ENCODE measurements at regions not wholly inside any gene's neighbourhood (a gene's known extent, or its start where the extent isn't known, plus 50 kb on each side); places are given as distances from the start of the nearest gene placed in this dataset.
"Not testable (repeated sequence)": the region's sequence is repeated elsewhere in the genome, so short reads cannot be mapped to it uniquely, and the experiment has no call there.

DNA sequence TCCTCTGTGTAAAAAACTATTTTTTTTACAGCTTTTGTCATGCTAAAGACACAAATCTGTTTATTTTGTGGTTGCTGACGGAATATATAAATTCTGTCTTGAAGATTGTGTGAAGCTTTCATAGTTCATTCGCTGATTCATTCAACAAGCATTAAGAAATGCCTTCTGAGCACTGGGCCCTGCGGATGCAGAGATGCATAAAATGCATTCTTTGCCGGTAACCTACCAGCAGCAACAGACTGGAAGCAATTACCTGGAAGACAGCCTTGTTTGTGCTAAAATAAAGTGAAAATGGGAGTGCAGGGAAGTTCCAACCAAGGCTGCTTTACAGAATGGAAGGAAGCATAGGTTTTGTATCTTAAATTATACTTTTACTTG lies 119.7 kb downstream of the PMAIP1 start:
- POLR2A ChIA-PET (ENCODE audit: low non-redundant PET), result no interaction called here
- TF ChIP-seq, protein P1, sequence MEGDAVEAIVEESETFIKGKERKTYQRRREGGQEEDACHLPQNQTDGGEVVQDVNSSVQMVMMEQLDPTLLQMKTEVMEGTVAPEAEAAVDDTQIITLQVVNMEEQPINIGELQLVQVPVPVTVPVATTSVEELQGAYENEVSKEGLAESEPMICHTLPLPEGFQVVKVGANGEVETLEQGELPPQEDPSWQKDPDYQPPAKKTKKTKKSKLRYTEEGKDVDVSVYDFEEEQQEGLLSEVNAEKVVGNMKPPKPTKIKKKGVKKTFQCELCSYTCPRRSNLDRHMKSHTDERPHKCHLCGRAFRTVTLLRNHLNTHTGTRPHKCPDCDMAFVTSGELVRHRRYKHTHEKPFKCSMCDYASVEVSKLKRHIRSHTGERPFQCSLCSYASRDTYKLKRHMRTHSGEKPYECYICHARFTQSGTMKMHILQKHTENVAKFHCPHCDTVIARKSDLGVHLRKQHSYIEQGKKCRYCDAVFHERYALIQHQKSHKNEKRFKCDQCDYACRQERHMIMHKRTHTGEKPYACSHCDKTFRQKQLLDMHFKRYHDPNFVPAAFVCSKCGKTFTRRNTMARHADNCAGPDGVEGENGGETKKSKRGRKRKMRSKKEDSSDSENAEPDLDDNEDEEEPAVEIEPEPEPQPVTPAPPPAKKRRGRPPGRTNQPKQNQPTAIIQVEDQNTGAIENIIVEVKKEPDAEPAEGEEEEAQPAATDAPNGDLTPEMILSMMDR (conservative IDR thresholded peaks at IDR 0.05; ENCODE audit: low read depth), result no peak
- DNase-seq (ENCODE audit: low spot score), result peak; percentile 11
- H3K27ac ChIP-seq, result no peak overlapping the region
- CTCF ChIA-PET, result no interaction called here

GRCh38 chr18:60018618-60019462 lies 119.0 kb downstream of the PMAIP1 start:
- TF ChIP-seq, protein P1 (conservative IDR thresholded peaks at IDR 0.05; ENCODE audit: low read depth), result no peak
- CTCF ChIA-PET, result no interaction called here
- POLR2A ChIA-PET (ENCODE audit: low non-redundant PET), result no interaction called here
- DNase-seq (ENCODE audit: low spot score), result peak; percentile 5
- no peak overlapping the region for H3K27ac ChIP-seq

DNA sequence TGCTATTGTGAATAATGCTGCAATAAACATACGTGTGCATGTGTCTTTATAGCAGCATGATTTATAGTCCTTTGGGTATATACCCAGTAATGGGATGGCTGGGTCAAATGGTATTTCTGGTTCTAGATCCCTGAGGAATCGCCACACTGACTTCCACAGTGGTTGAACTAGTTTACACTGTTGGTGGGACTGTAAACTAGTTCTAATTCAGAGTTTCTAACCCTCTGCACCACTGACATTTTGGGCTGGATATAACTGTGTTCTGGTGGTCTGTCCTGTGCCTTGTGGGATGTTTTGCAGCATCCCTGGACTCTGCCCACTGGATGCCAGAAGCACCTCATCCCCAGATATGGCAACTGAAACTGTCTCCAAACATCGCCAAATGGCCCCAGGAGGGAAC lies 118.3 kb downstream of the PMAIP1 start:
- DNase-seq (ENCODE audit: low spot score); H3K27ac ChIP-seq; CTCF ChIA-PET; POLR2A ChIA-PET (ENCODE audit: low non-redundant PET): not testable (repeated sequence)

DNA sequence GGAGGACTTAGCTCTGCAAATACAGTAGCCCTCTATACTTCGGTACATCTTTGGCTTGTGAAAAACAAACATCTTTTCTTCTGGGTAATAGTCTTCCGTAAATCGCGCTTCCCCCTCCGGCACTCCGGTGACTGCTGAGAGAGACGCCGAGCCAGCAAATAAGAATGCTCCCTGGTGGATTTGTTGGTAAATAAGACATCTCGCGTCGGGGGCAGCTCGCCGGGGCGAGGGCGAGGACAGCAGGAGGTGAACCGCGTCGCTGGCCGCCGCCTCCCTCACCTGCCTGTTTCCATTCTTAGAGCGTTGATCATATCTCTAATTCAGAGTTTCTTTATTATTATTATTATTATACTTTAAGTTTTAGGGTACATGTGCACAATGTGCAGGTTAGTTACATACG lies 117.6 kb downstream of the PMAIP1 start:
- CTCF ChIA-PET, result no interaction called here
- no peak for DNase-seq (ENCODE audit: low spot score)
- POLR2A ChIA-PET (ENCODE audit: low non-redundant PET), result no interaction called here
- TF ChIP-seq, protein P1 (conservative IDR thresholded peaks at IDR 0.05; ENCODE audit: low read depth), result no peak
- H3K27ac ChIP-seq, result no peak overlapping the region

DNA sequence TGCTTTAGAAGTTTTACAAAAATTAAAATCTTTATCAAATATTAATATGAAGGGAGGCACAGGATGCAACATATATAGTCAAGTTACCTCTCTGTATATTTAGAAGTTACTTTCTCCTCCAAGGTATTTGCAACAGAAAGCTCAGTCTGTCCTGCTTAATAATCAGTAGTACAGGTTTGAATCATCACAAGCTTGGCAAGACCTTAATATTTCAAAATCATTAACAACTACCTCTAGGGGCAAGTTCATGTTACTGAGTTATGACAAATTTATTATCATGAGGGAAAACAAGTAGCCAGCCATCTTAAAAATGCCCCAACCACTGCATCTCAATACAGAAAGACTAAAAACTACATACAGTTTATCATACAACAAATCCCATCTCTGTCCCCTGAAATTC lies 116.0 kb downstream of the PMAIP1 start:
- CTCF ChIA-PET; H3K27ac ChIP-seq; POLR2A ChIA-PET (ENCODE audit: low non-redundant PET); DNase-seq (ENCODE audit: low spot score): not testable (repeated sequence)

DNA sequence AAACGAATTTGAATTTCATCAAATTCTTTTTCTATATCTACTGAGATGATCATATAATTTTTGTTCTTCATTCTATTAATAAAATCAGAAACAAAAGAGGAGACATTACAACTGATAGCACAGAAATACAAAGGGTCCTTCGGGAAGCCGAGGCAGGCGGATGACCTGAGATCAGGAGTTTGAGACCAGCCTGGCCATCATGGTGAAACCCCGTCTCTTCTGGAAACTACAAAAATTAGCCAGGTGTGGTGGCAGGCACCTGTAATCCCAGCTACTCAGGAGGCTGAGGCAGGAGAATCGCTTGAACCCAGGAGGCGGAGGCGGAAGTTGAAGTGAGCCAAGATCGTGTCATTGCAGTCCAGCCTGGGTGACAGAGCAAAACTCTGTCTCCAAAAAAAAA lies 113.4 kb downstream of the PMAIP1 start:
- DNase-seq (ENCODE audit: low spot score); H3K27ac ChIP-seq; POLR2A ChIA-PET (ENCODE audit: low non-redundant PET): not testable (repeated sequence)
- CTCF ChIA-PET, result interaction anchor here (0.6 kb wide), 1 partner anchor 34 kb away, joined by 5 read pairs; no protein-coding TSS in a partner anchor

DNA sequence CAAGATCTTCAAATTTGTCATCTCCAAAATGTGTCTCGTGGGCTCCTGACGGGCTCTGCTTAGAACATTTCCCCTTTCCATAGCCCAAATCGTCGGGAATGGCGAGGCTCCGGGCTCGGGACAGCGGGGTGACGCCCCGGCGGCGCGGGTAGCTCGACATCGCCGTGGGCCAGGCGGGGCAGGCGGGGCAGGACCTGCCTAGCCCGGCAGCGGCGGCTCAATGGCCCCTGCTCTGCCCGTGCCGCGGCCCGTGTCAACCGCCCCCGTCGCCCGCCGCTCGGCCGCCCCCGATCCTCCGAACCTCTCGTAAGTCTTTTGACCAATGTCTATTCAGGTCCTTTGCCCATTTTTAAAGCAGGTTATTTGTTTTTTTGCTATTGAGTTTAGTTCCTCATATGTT lies 111.2 kb downstream of the PMAIP1 start:
- TF ChIP-seq, protein P1 (conservative IDR thresholded peaks at IDR 0.05; ENCODE audit: low read depth), result no peak
- POLR2A ChIA-PET (ENCODE audit: low non-redundant PET), result no interaction called here
- H3K27ac ChIP-seq, result no peak overlapping the region
- CTCF ChIA-PET, result no interaction called here
- no peak for DNase-seq (ENCODE audit: low spot score)

- ChIA-PET CTCF (no interaction called here), POLR2A (ENCODE audit: low non-redundant PET) (no interaction called here)
- no peak overlapping the region for H3K27ac ChIP-seq
- DNase-seq (ENCODE audit: low spot score), result no peak
- TF ChIP-seq, protein P1 (conservative IDR thresholded peaks at IDR 0.05; ENCODE audit: low read depth), result no peak
Measured at GRCh38 chr18:60010513-60010912, 110.7 kb downstream of the PMAIP1 start.

Data from RWPE1 (cell line).